ENCODE measurements at regions not wholly inside any gene's neighbourhood (a gene's known extent, or its start where the extent isn't known, plus 50 kb on each side); places are given as distances from the start of the nearest gene placed in this dataset.

DNA sequence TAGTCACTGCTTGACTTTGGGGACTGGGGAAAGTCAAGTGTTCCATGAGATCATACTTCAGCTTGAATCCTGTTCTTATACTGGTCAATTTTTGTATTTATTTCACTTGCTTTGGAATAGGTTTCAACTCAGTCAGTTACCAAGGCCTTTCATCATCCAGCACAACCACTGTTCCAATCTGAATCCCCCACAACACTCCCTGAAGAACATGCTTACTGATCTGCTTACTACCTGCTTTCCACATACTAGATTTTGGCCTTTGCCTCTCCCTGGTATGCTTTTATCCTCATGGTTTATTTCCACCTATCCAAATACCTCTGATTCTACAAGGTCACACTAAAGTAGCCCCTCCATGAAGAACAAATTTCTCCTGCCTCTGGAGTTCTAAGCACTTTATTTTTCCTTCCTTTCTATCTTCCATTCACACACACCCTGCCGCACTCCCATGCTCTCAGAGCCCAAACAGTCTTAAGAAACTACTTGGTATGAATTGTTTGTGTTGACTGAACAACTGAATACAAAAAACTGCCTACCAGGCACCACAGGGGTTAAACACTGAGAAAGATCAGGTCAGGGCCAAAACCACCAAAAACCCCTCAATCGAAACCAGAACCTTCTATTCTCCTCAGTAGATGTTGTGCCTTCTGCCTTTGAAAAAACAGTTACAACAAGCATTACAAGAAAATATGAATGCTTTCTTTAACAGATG is 178.1 kb downstream of the AVL9 start:
- WGBS: 98% methylated on average over 2 of the region's 2 CpGs

DNA sequence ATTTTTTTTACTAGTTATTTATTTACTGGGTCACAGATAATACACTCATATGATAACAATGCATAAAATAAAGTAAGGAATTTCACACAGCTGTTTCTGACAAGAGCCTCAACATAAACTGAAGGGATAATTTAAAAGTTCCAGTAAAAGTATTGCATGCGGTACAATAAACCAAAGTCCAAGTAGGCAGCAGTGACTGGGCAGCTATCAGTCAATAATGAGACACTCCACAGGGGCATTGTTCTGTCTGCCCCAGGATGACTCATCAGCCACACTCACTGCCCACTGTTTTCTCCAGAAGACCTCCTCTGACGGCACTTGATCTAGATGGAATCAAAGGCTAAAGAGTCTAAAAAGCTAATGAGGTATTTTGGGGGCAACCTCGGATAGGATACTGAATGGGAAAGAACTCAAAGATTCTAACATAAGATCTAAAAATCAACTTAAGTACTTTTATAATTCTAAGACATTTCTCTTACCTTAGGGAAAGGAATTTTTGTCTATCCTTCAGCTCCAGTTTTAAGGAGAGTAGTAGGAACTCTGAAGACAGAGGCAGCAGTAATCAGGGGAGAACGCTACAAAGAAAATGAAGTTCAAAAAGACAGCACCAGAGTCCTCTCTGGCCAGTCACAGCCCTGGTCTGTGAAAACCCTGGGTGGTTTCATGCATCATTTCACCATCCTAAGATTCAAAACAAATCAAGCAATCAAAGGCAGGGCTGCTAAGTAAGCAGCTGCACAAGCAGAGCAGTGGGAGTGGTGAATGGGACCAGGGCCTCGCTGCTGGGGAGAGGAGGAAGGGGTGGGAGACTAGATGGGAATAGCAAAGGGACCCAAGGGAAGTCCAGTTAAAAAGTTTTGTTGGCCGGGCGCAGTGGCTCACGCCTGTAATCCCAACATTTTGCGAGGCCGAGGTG is 175.1 kb downstream of the AVL9 start:
- 91% methylated on average over 10 of the region's 10 CpGs for WGBS
- no peak for DNase-seq (ENCODE audit: low spot score)
- H3K36me3 ChIP-seq (ENCODE audit: control insufficient read depth in 4 of 4, insufficient read depth in 3 of 4, low read depth in 1 of 4, low read length in 3 of 4): no peaks in the 10 kb centered on the region
- H3K9ac ChIP-seq (ENCODE audit: low read depth in 1 of 2, low read length in 2 of 2): no peak overlapping the region
- no peaks in the 10 kb centered on the region for H3K27me3 ChIP-seq (ENCODE audit: control insufficient read depth in 4 of 4, insufficient read depth in 4 of 4, low read length in 3 of 4)
- no peak overlapping the region for H3K4me3 ChIP-seq (ENCODE audit: low read depth in 1 of 3, low read length in 3 of 3)
- H3K4me1 ChIP-seq (ENCODE audit: control insufficient read depth in 4 of 4, insufficient read depth in 4 of 4, low read length in 3 of 4): no peaks in the 10 kb centered on the region
- no peak overlapping the region for H3K27ac ChIP-seq (ENCODE audit: low read depth in 1 of 2, low read length in 2 of 2)
- H3K9me3 ChIP-seq (ENCODE audit: control insufficient read depth in 4 of 4, low read length in 3 of 4): no peaks in the 10 kb centered on the region
- TF ChIP-seq HNF4A (conservative IDR thresholded peaks at IDR 0.05): peak; percentile 73 to 76
- no peak for TF ChIP-seq GABPA (IDR thresholded peaks at IDR 0.05 in 1 of 2, conservative IDR thresholded peaks at IDR 0.05 in 1 of 2)
- no peak for TF ChIP-seq FOXA2 (IDR thresholded peaks at IDR 0.05)
- peak; percentile 36 for TF ChIP-seq SP1 (IDR thresholded peaks at IDR 0.05)
- no peak for TF ChIP-seq EGR1 (IDR thresholded peaks at IDR 0.05; ENCODE audit: low read depth in 2 of 2)
- TF ChIP-seq TAF1 (conservative IDR thresholded peaks at IDR 0.05): no peak
- TF ChIP-seq, protein P1, sequence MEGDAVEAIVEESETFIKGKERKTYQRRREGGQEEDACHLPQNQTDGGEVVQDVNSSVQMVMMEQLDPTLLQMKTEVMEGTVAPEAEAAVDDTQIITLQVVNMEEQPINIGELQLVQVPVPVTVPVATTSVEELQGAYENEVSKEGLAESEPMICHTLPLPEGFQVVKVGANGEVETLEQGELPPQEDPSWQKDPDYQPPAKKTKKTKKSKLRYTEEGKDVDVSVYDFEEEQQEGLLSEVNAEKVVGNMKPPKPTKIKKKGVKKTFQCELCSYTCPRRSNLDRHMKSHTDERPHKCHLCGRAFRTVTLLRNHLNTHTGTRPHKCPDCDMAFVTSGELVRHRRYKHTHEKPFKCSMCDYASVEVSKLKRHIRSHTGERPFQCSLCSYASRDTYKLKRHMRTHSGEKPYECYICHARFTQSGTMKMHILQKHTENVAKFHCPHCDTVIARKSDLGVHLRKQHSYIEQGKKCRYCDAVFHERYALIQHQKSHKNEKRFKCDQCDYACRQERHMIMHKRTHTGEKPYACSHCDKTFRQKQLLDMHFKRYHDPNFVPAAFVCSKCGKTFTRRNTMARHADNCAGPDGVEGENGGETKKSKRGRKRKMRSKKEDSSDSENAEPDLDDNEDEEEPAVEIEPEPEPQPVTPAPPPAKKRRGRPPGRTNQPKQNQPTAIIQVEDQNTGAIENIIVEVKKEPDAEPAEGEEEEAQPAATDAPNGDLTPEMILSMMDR (IDR thresholded peaks at IDR 0.05; ENCODE audit: low read depth, low read length, missing input control): no peak
- TF ChIP-seq HNF4G (IDR thresholded peaks at IDR 0.05): no peak
- TF ChIP-seq YY1 (IDR thresholded peaks at IDR 0.05): no peak
- TF ChIP-seq FOXA1 (IDR thresholded peaks at IDR 0.05): no peak
- TF ChIP-seq, protein P2, sequence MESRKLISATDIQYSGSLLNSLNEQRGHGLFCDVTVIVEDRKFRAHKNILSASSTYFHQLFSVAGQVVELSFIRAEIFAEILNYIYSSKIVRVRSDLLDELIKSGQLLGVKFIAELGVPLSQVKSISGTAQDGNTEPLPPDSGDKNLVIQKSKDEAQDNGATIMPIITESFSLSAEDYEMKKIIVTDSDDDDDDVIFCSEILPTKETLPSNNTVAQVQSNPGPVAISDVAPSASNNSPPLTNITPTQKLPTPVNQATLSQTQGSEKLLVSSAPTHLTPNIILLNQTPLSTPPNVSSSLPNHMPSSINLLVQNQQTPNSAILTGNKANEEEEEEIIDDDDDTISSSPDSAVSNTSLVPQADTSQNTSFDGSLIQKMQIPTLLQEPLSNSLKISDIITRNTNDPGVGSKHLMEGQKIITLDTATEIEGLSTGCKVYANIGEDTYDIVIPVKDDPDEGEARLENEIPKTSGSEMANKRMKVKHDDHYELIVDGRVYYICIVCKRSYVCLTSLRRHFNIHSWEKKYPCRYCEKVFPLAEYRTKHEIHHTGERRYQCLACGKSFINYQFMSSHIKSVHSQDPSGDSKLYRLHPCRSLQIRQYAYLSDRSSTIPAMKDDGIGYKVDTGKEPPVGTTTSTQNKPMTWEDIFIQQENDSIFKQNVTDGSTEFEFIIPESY (IDR thresholded peaks at IDR 0.05): no peak
- TF ChIP-seq RXRA (IDR thresholded peaks at IDR 0.05): no peak
- TF ChIP-seq, protein P3, sequence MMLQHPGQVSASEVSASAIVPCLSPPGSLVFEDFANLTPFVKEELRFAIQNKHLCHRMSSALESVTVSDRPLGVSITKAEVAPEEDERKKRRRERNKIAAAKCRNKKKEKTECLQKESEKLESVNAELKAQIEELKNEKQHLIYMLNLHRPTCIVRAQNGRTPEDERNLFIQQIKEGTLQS (IDR thresholded peaks at IDR 0.05): peak; percentile 73
- no peak for TF ChIP-seq RAD21 (IDR thresholded peaks at IDR 0.05)
- TF ChIP-seq JUND (IDR thresholded peaks at IDR 0.05): peak; percentile 81 to 84
- TF ChIP-seq, protein P4, sequence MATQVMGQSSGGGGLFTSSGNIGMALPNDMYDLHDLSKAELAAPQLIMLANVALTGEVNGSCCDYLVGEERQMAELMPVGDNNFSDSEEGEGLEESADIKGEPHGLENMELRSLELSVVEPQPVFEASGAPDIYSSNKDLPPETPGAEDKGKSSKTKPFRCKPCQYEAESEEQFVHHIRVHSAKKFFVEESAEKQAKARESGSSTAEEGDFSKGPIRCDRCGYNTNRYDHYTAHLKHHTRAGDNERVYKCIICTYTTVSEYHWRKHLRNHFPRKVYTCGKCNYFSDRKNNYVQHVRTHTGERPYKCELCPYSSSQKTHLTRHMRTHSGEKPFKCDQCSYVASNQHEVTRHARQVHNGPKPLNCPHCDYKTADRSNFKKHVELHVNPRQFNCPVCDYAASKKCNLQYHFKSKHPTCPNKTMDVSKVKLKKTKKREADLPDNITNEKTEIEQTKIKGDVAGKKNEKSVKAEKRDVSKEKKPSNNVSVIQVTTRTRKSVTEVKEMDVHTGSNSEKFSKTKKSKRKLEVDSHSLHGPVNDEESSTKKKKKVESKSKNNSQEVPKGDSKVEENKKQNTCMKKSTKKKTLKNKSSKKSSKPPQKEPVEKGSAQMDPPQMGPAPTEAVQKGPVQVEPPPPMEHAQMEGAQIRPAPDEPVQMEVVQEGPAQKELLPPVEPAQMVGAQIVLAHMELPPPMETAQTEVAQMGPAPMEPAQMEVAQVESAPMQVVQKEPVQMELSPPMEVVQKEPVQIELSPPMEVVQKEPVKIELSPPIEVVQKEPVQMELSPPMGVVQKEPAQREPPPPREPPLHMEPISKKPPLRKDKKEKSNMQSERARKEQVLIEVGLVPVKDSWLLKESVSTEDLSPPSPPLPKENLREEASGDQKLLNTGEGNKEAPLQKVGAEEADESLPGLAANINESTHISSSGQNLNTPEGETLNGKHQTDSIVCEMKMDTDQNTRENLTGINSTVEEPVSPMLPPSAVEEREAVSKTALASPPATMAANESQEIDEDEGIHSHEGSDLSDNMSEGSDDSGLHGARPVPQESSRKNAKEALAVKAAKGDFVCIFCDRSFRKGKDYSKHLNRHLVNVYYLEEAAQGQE (IDR thresholded peaks at IDR 0.05): no peak
- TF ChIP-seq NR2F2 (IDR thresholded peaks at IDR 0.05): no peak

More for the DNA sequence above, 178.1 kb downstream of the AVL9 start:
- Histone ChIP-seq H3K36me3 (ENCODE audit: control insufficient read depth in 4 of 4, insufficient read depth in 3 of 4, low read depth in 1 of 4, low read length in 3 of 4) (no peaks in the 10 kb centered on the region), H3K4me1 (ENCODE audit: control insufficient read depth in 4 of 4, insufficient read depth in 4 of 4, low read length in 3 of 4) (no peaks in the 10 kb centered on the region), H3K9ac (ENCODE audit: low read depth in 1 of 2, low read length in 2 of 2) (no peak overlapping the region), H3K27ac (ENCODE audit: low read depth in 1 of 2, low read length in 2 of 2) (no peak overlapping the region), H3K9me3 (ENCODE audit: control insufficient read depth in 4 of 4, low read length in 3 of 4) (no peaks in the 10 kb centered on the region), H3K4me3 (ENCODE audit: low read depth in 1 of 3, low read length in 3 of 3) (no peak overlapping the region), H3K27me3 (ENCODE audit: control insufficient read depth in 4 of 4, insufficient read depth in 4 of 4, low read length in 3 of 4) (no peaks in the 10 kb centered on the region)
- DNase-seq (ENCODE audit: low spot score): no peak
- TF ChIP-seq, protein P1 (IDR thresholded peaks at IDR 0.05; ENCODE audit: low read depth, low read length, missing input control): no peak
- TF ChIP-seq SP1 (IDR thresholded peaks at IDR 0.05) (no peak), NR2F2 (IDR thresholded peaks at IDR 0.05) (no peak), FOXA1 (IDR thresholded peaks at IDR 0.05) (no peak), JUND (IDR thresholded peaks at IDR 0.05) (no peak)
- TF ChIP-seq, protein P5, sequence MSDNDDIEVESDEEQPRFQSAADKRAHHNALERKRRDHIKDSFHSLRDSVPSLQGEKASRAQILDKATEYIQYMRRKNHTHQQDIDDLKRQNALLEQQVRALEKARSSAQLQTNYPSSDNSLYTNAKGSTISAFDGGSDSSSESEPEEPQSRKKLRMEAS (IDR thresholded peaks at IDR 0.05): no peak
